ENCODE measurements at regions not wholly inside any gene's neighbourhood (a gene's known extent, or its start where the extent isn't known, plus 50 kb on each side); places are given as distances from the start of the nearest gene placed in this dataset.
"Not testable (repeated sequence)": the region's sequence is repeated elsewhere in the genome, so short reads cannot be mapped to it uniquely, and the experiment has no call there.

DNA sequence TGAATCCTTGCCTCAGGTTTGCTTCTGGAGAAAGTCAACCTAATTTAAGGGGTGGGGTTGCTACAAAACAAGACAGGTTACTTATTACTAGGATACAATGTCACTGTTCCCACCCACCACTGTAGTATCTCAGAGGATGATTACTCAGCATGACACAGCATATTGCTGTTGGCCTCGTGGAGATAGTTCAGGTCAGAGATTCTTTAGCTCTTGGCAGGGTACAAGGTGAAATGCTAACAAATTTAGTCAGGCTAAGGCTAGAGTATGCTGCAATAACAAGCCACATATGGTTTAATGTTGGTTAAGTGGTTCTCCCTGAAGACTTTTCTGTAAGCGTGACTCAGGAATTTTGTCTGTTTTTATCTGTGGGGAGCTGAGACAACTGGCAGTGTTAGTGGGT lies 161.8 kb downstream of the EDEM1 start:
- WGBS, 2 experiments (ENCODE audit: insufficient coverage in 2 of 2) = 83 to 86% methylated on average over 2 of the region's 2 CpGs
- Histone ChIP-seq H3K9me3 (ENCODE audit: control insufficient read depth, low read length) (no peaks in the 10 kb centered on the region), H3K27ac (ENCODE audit: low read depth, low read length, severe bottlenecking) (no peak overlapping the region), H3K4me1 (ENCODE audit: control insufficient read depth, insufficient read depth, low read length, poor library complexity, severe bottlenecking) (no peaks in the 10 kb centered on the region), H3K36me3 (ENCODE audit: control insufficient read depth, insufficient read depth, low read length) (no peaks in the 10 kb centered on the region), H3K4me3 (ENCODE audit: extremely low read depth, insufficient read depth, low read length, poor library complexity, severe bottlenecking) (no peak overlapping the region)

DNA sequence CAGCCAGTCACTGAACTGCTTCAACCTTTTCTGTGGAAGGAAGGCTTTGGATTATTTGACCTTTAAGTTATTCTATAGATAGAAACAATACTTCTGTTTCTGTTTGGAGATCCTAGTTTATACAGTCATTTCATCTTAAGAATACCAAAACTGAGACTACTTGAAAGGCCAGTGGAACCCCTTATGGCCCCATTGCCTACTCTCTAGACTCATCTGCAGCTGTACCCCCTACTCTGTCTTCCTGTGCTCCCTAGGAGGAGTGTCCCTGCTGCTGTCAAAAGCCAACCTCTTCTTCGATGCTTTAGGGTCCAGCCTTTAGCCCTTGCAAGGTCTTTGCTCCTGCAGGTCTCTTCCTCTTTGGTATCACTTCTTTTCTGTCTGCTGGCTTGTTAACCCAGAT lies 169.6 kb downstream of the EDEM1 start:
- H3K27ac ChIP-seq (ENCODE audit: low read depth, low read length, severe bottlenecking) = no peak overlapping the region
- H3K9me3 ChIP-seq (ENCODE audit: control insufficient read depth, low read length) = no peaks in the 10 kb centered on the region
- H3K36me3 ChIP-seq (ENCODE audit: control insufficient read depth, insufficient read depth, low read length) = no peaks in the 10 kb centered on the region
- no peaks in the 10 kb centered on the region for H3K4me1 ChIP-seq (ENCODE audit: control insufficient read depth, insufficient read depth, low read length, poor library complexity, severe bottlenecking)
- H3K4me3 ChIP-seq (ENCODE audit: extremely low read depth, insufficient read depth, low read length, poor library complexity, severe bottlenecking) = no peak overlapping the region
- 86 to 100% methylated on average over 1 of the region's 1 CpG for WGBS, 2 experiments (ENCODE audit: insufficient coverage in 2 of 2)

DNA sequence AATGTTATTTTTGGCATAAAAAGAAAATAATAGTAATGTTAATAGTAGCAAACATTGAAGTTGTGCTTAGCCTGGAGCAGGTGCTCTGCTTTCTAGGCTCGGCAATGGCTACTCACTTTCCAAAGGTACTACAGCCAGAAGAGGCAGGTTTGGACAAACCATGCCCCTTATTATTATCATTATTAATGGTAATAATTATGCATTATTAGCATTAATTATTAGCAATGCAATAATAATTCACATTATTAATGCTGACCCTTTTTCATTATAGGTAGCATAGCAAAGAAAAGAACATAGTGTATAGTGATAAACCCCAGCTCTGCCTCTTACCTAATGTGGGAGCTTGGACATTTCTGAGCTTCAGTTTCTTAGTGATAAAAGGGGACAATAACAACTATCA lies 171.4 kb downstream of the EDEM1 start:
- H3K36me3 ChIP-seq (ENCODE audit: control insufficient read depth, insufficient read depth, low read length) = no peaks in the 10 kb centered on the region
- WGBS, 2 experiments (ENCODE audit: insufficient coverage in 2 of 2) = no CpG with 5 or more reads among the region's 1 CpG
- H3K4me3 ChIP-seq (ENCODE audit: extremely low read depth, insufficient read depth, low read length, poor library complexity, severe bottlenecking) = no peak overlapping the region
- no peak overlapping the region for H3K27ac ChIP-seq (ENCODE audit: low read depth, low read length, severe bottlenecking)
- H3K9me3 ChIP-seq (ENCODE audit: control insufficient read depth, low read length) = no peaks in the 10 kb centered on the region
- no peaks in the 10 kb centered on the region for H3K4me1 ChIP-seq (ENCODE audit: control insufficient read depth, insufficient read depth, low read length, poor library complexity, severe bottlenecking)

DNA sequence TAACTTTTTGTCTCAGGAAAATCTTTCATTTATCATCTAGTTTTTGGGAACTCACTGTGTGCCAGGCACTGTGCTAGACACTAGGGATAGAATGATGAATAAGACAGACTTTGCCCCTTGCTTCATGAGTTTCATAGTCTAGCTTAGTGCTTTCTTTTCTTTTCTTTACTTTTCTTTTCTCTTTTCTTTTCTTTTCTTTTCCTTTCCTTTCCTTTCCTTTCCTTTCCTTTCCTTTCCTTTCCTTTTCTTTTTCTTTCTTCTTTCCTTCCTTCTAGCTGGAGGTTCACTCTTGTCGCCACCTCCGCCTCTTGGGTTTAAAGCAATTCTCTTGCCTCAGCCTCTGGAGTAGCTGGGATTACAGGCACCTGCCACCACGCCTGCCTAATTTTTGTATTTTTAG lies 172.9 kb downstream of the EDEM1 start:
- Histone ChIP-seq H3K9me3 (ENCODE audit: control insufficient read depth, low read length) (no peaks in the 10 kb centered on the region), H3K27ac (ENCODE audit: low read depth, low read length, severe bottlenecking) (no peak overlapping the region), H3K36me3 (ENCODE audit: control insufficient read depth, insufficient read depth, low read length) (no peaks in the 10 kb centered on the region), H3K4me3 (ENCODE audit: extremely low read depth, insufficient read depth, low read length, poor library complexity, severe bottlenecking) (no peak overlapping the region), H3K4me1 (ENCODE audit: control insufficient read depth, insufficient read depth, low read length, poor library complexity, severe bottlenecking) (no peaks in the 10 kb centered on the region)
- 80 to 95% methylated on average over 1 to 3 of the region's 3 CpGs for WGBS, 2 experiments (ENCODE audit: insufficient coverage in 2 of 2)

DNA sequence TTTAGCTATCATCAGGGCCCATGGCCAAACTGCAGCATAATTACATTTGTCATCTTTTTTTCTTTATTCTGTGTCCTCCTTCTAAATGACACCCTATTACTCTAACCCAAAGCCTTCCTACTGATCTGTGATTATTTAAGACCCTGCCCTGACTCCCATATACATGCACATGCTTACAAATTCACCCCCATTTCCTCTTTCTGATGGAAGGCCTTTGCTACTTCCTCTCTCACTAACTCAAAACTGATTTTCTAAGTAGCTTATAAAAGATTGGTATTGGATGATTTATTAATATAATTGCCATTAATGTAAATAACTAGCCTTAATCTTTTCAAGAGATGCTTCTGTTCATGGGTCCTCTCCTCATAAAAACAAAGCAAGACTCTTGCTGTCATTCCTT lies 179.2 kb downstream of the EDEM1 start:
- no peak overlapping the region for H3K4me3 ChIP-seq (ENCODE audit: extremely low read depth, insufficient read depth, low read length, poor library complexity, severe bottlenecking)
- H3K27ac ChIP-seq (ENCODE audit: low read depth, low read length, severe bottlenecking) = no peak overlapping the region
- H3K36me3 ChIP-seq (ENCODE audit: control insufficient read depth, insufficient read depth, low read length) = no peaks in the 10 kb centered on the region
- H3K4me1 ChIP-seq (ENCODE audit: control insufficient read depth, insufficient read depth, low read length, poor library complexity, severe bottlenecking) = no peaks in the 10 kb centered on the region
- no peaks in the 10 kb centered on the region for H3K9me3 ChIP-seq (ENCODE audit: control insufficient read depth, low read length)

DNA sequence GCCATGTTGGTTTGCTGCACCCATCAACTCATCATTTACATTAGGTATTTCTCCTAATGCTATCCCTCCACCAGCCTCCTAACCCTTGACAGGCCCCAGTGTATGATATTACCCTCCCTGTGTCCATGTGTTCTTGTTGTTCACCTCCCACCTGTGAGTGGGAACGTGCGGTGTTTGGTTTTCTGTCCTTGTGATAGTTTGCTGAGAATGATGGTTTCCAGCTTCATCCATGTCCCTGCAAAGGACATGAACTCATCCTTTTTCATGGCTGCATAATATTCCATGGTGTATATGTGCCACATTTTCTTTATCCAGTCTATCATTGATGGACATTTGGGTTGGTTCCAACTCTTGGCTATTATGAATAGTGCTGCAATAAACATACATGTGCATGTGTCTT lies 184.0 kb downstream of the EDEM1 start:
- not testable (repeated sequence) for H3K4me3 ChIP-seq (ENCODE audit: extremely low read depth, insufficient read depth, low read length, poor library complexity, severe bottlenecking); H3K4me1 ChIP-seq (ENCODE audit: control insufficient read depth, insufficient read depth, low read length, poor library complexity, severe bottlenecking); H3K9me3 ChIP-seq (ENCODE audit: control insufficient read depth, low read length); H3K27ac ChIP-seq (ENCODE audit: low read depth, low read length, severe bottlenecking); H3K36me3 ChIP-seq (ENCODE audit: control insufficient read depth, insufficient read depth, low read length)
- WGBS, 2 experiments (ENCODE audit: insufficient coverage in 2 of 2) = no CpG with 5 or more reads among the region's 2 CpGs

DNA sequence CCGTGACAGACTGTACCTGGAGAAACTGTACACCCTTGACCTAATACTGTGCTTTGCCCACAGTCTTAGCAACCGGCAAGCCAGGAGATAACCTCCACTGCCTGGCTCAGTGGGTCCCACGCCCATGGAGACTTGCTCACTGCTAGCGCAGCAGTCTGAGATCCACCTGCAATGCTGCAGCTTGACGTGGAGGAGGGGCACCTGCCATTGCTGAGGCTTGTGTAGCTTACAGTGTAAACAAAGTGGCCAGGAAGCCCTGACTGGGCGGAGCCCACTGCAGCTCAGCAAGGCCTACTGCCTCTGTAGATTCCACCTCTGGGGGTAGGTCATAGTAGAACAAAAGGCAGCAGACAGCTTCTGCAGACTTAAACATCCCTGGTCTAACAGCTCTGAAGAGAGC lies 189.3 kb downstream of the EDEM1 start:
- Histone ChIP-seq H3K27ac (ENCODE audit: low read depth, low read length, severe bottlenecking) (no peak overlapping the region), H3K4me3 (ENCODE audit: extremely low read depth, insufficient read depth, low read length, poor library complexity, severe bottlenecking) (no peak overlapping the region), H3K4me1 (ENCODE audit: control insufficient read depth, insufficient read depth, low read length, poor library complexity, severe bottlenecking) (no peaks in the 10 kb centered on the region), H3K36me3 (ENCODE audit: control insufficient read depth, insufficient read depth, low read length) (no peaks in the 10 kb centered on the region), H3K9me3 (ENCODE audit: control insufficient read depth, low read length) (no peaks in the 10 kb centered on the region)
- WGBS, 2 experiments (ENCODE audit: insufficient coverage in 2 of 2) = 65 to 79% methylated on average over 6 of the region's 6 CpGs

DNA sequence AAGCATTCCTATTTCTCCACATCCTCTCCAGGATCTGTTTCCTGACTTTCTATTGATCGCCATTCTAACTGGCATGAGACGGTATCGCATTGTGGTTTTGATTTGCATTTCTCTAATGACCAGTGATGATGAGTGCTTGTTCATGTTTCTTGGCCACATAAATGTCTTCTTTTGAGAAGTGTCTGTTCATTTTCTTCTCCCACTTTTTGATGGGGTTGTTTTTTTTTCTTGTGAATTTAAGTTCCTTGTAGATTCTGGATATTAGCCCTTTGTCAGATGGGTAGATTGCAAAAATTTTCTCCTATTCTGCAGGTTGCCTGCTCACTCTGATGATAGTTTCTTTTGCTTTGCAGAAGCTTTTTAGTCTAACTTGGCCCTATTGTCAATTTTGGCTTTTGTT lies 191.8 kb downstream of the EDEM1 start:
- not testable (repeated sequence) for H3K27ac ChIP-seq (ENCODE audit: low read depth, low read length, severe bottlenecking); H3K4me1 ChIP-seq (ENCODE audit: control insufficient read depth, insufficient read depth, low read length, poor library complexity, severe bottlenecking); H3K9me3 ChIP-seq (ENCODE audit: control insufficient read depth, low read length); H3K4me3 ChIP-seq (ENCODE audit: extremely low read depth, insufficient read depth, low read length, poor library complexity, severe bottlenecking); H3K36me3 ChIP-seq (ENCODE audit: control insufficient read depth, insufficient read depth, low read length)
- WGBS, 2 experiments (ENCODE audit: insufficient coverage in 2 of 2) = 100% methylated on average over 2 of the region's 3 CpGs; no CpG with 5 or more reads in 1 of the 2 experiments

DNA sequence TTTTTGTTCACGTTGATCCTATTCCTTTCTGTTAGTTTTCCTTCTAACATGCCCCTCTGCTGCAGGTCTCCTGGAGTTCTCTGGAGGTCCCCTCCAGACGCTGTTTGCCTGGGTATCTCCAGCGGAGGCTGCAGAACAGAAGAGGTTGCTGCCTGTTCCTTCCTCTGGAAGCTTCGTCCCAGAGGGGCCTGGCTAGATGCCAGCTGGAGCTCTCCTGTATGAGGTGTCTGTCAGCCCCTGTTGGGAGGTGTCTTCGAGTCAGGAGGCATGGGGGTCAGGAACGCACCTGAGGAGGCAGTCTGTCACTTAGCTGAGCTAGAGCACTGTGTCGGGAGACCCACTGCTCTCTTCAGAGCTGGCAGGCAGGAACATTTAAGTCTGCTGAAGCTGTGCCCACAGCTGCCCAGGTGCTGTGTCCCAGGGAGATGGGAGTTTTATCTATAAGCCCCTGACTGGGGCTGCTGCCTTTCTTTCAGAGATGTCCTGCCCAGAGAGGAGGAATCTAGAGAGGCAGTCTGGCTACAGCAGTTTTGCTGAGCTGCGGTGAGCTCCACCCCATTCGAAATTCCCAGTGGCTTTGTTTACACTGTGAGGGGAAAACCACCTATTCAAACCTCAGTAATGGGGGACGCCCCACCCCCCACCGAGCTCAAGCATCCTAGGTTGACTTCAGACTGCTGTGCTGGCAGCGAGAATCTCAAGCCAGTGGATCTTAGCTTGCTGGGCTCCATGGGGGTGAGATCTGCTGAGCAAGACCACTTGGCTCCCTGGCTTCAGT lies 196.2 kb downstream of the EDEM1 start:
- H3K9me3 ChIP-seq (ENCODE audit: control insufficient read depth, low read length); H3K4me1 ChIP-seq (ENCODE audit: control insufficient read depth, insufficient read depth, low read length, poor library complexity, severe bottlenecking); H3K27ac ChIP-seq (ENCODE audit: low read depth, low read length, severe bottlenecking); H3K36me3 ChIP-seq (ENCODE audit: control insufficient read depth, insufficient read depth, low read length); H3K4me3 ChIP-seq (ENCODE audit: extremely low read depth, insufficient read depth, low read length, poor library complexity, severe bottlenecking): not testable (repeated sequence)
- 79% methylated on average over 7 to 10 of the region's 12 CpGs for WGBS, 2 experiments (ENCODE audit: insufficient coverage in 2 of 2)

DNA sequence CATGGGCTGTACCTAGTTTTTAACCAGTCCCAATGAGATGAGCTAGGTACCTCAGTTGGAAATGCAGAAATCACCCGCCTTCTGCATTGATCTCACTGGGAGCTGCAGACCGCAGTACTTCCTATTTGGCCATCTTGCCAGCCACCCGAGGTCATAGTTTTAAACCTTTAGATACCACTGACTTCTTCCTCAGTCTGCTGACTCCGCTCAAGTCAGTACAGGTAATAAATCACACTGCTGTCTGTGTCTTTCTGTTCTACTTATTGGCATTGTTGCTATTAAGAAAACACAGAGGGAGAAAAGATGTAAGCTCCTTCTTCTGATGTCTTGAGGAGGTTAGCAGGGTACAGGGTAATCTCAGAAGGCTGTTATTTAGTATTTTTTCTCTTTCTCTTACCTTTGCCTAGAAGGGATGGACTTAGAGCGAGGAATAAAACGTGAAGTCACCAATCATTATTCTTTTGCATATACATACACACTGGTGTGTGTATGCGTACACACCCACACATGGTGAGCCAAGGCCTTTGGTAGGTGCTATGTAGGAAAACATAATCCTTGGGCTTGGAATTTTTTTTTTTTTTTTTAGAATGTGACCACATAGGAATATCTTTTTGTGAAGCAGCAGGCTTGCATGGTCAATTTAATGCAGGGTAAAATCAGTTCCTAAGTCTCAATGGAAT lies 197.2 kb downstream of the EDEM1 start:
- Histone ChIP-seq H3K27ac (ENCODE audit: low read depth, low read length, severe bottlenecking) (no peak overlapping the region), H3K36me3 (ENCODE audit: control insufficient read depth, insufficient read depth, low read length) (no peaks in the 10 kb centered on the region), H3K4me3 (ENCODE audit: extremely low read depth, insufficient read depth, low read length, poor library complexity, severe bottlenecking) (no peak overlapping the region), H3K4me1 (ENCODE audit: control insufficient read depth, insufficient read depth, low read length, poor library complexity, severe bottlenecking) (peaks cover 8% of the 10 kb centered on the region), H3K9me3 (ENCODE audit: control insufficient read depth, low read length) (no peaks in the 10 kb centered on the region)
- 94 to 97% methylated on average over 5 of the region's 7 CpGs for WGBS, 2 experiments (ENCODE audit: insufficient coverage in 2 of 2)

DNA sequence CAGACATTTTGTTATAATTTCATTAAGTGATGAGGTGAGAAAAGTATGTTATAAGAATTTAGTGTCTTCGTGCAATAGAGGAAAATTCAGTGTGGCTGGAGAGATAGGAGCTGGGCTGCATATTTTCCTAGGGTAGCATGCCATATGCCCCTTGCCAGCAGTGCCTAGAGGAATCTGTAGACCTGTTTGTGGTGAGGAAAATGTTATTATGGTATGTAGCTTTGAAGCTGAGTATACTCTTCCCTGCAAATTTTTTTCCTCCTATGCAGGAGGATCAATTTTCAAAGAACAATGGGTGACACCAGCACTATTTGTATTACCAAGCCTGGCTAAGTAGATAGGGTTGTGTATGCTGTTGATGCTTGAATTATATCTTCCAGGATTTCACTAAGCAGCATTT lies 200.6 kb downstream of the EDEM1 start:
- no peaks in the 10 kb centered on the region for H3K9me3 ChIP-seq (ENCODE audit: control insufficient read depth, low read length)
- peaks cover 11% of the 10 kb centered on the region for H3K4me1 ChIP-seq (ENCODE audit: control insufficient read depth, insufficient read depth, low read length, poor library complexity, severe bottlenecking)
- WGBS, 2 experiments (ENCODE audit: insufficient coverage in 2 of 2) = 83 to 90% methylated on average over 1 of the region's 1 CpG
- no peak overlapping the region for H3K27ac ChIP-seq (ENCODE audit: low read depth, low read length, severe bottlenecking)
- no peaks in the 10 kb centered on the region for H3K36me3 ChIP-seq (ENCODE audit: control insufficient read depth, insufficient read depth, low read length)
- no peak overlapping the region for H3K4me3 ChIP-seq (ENCODE audit: extremely low read depth, insufficient read depth, low read length, poor library complexity, severe bottlenecking)

Measured in mesodermal cell (in vitro differentiated cells).